ENCODE measurements at regions not wholly inside any gene's neighbourhood (a gene's known extent, or its start where the extent isn't known, plus 50 kb on each side); places are given as distances from the start of the nearest gene placed in this dataset.

DNA sequence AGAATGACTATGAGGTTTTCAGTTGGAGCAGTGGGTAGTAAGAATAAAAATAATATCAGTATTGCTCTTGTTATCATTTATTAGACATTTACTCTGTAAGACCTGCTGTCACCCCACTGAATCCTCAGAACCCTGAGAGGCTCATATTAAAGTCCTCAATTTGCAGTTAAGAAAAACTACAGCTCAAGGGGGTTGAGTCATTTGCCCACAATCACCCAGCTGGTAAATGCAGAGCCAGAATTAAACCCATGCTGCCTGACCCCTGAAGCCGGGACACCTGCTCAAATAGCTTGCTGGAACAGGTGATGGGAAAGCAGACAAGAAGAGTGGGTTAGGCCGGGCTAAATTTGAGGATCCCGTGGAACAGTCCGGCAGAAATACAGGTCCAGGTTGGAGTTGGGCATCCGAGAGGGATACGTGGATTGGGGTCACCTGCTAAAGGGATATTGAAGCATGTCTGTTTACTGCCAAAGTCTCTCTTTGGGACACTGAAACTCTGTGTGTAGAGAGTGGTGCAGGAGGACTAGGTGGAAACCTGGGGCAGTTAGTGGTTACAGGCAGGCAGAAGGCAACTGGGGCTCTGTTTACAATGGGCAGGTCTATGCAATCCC, 344.1 kb downstream of the CDC5L start:
- no peak for ATAC-seq
- TF ChIP-seq CTCF (IDR thresholded peaks at IDR 0.05): no peak
- no peaks in the 10 kb centered on the region for H3K36me3 ChIP-seq (ENCODE audit: insufficient read depth in 1 of 2, low read depth in 1 of 2)

GRCh38 chr6:44732243-44732642, 344.7 kb downstream of the CDC5L start:
- no peak for ATAC-seq
- Histone ChIP-seq H3K9me3 (no peaks in the 10 kb centered on the region), H3K27ac (no peak overlapping the region), H3K4me3 (no peak overlapping the region), H3K36me3 (ENCODE audit: insufficient read depth in 1 of 2, low read depth in 1 of 2) (no peaks in the 10 kb centered on the region), H3K4me1 (no peaks in the 10 kb centered on the region), H3K27me3 (ENCODE audit: insufficient read depth in 3 of 3, low read length in 2 of 3) (no peaks in the 10 kb centered on the region)
- 94 to 97% (median 96%) methylated on average over 5 of the region's 5 CpGs for WGBS, 3 donors
- DNase-seq: no peak
- no peak for TF ChIP-seq CTCF (IDR thresholded peaks at IDR 0.05)
- intact Hi-C loops (cut with DNase I): no loop called here

More for the DNA sequence above, 344.1 kb downstream of the CDC5L start:
- DNase-seq: no peak
- H3K4me3 ChIP-seq: no peak overlapping the region
- no peaks in the 10 kb centered on the region for H3K27me3 ChIP-seq (ENCODE audit: insufficient read depth in 3 of 3, low read length in 2 of 3)
- no peak overlapping the region for H3K27ac ChIP-seq
- no peaks in the 10 kb centered on the region for H3K4me1 ChIP-seq
- no peaks in the 10 kb centered on the region for H3K9me3 ChIP-seq
- intact Hi-C loops (cut with DNase I): no loop called here
- 33 to 48% (median 47%) methylated on average over 6 of the region's 6 CpGs for WGBS, 3 donors

DNA sequence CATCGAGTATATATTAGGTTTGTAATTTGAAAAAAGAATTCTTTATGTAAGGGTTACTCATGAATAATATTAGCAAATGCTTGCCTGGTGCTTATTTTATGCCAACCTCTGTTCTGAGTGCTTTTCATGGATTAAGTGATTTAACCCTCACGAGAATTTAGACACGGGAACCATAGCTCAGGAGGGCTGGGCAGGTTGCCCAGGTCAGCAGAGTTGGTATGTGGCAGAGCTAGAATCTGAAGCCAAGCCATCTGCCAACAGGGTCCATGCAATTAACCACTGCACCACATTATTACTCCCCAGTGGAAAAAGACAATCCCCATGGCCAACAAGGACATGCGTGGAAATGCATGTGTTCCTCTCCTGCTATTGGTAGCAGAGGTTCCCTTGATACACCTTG, 345.6 kb downstream of the CDC5L start:
- 39 to 59% (median 42%) methylated on average over 4 of the region's 4 CpGs for WGBS, 3 donors
- intact Hi-C loops (cut with DNase I): no loop called here
- Histone ChIP-seq H3K36me3 (ENCODE audit: insufficient read depth in 1 of 2, low read depth in 1 of 2) (no peaks in the 10 kb centered on the region), H3K4me3 (no peak overlapping the region), H3K9me3 (no peaks in the 10 kb centered on the region), H3K27me3 (ENCODE audit: insufficient read depth in 3 of 3, low read length in 2 of 3) (no peaks in the 10 kb centered on the region), H3K27ac (no peak overlapping the region), H3K4me1 (no peaks in the 10 kb centered on the region)
- ATAC-seq (no peak), DNase-seq (no peak)
- no peak for TF ChIP-seq CTCF (IDR thresholded peaks at IDR 0.05)

GRCh38 chr6:44733868-44734267, 346.4 kb downstream of the CDC5L start:
- H3K27ac ChIP-seq: no peak overlapping the region
- no peaks in the 10 kb centered on the region for H3K36me3 ChIP-seq (ENCODE audit: insufficient read depth in 1 of 2, low read depth in 1 of 2)
- H3K27me3 ChIP-seq (ENCODE audit: insufficient read depth in 3 of 3, low read length in 2 of 3): no peaks in the 10 kb centered on the region
- ATAC-seq: peak in 2 of 4 donors; percentile 26 to 52
- no peaks in the 10 kb centered on the region for H3K9me3 ChIP-seq
- no peak for TF ChIP-seq CTCF (IDR thresholded peaks at IDR 0.05)
- intact Hi-C loops (cut with DNase I): no loop called here
- DNase-seq: no peak
- no peaks in the 10 kb centered on the region for H3K4me1 ChIP-seq
- WGBS, 3 donors: 52 to 71% (median 70%) methylated on average over 4 of the region's 4 CpGs
- no peak overlapping the region for H3K4me3 ChIP-seq
